HUES6 (cell line): ENCODE measurements at regions not wholly inside any gene's neighbourhood (a gene's known extent, or its start where the extent isn't known, plus 50 kb on each side); places are given as distances from the start of the nearest gene placed in this dataset.

Experiments
- H3K27ac ChIP-seq: 2 replicates; pipeline ENCODE4 v1.7.0; 2013; ENCODE audit warnings: low read depth, mild to moderate bottlenecking, low read length, inconsistent platforms
- H3K27me3 ChIP-seq: 2 replicates; pipeline ENCODE4 v1.6.1; 2013; ENCODE audit warnings: low read length; ENCODE audit not compliant: control insufficient read depth, insufficient read depth
- H3K36me3 ChIP-seq: 2 replicates; pipeline ENCODE4 v1.6.1; 2013; ENCODE audit warnings: low read length; ENCODE audit not compliant: control insufficient read depth, insufficient read depth
- H3K4me1 ChIP-seq: 2 replicates; pipeline ENCODE4 v1.6.1; 2013; ENCODE audit warnings: low read length; ENCODE audit not compliant: control insufficient read depth, insufficient read depth
- H3K4me3 ChIP-seq: 2 replicates; pipeline ENCODE4 v1.5.1; 2013; ENCODE audit warnings: low read depth, low read length
- H3K9ac ChIP-seq: one replicate; pipeline ENCODE4 v1.6.1; 2013; ENCODE audit warnings: mild to moderate bottlenecking, low read length
- H3K9me3 ChIP-seq: 2 replicates; pipeline ENCODE4 v1.6.1; 2013; ENCODE audit warnings: low read depth, low read length; ENCODE audit not compliant: control insufficient read depth, insufficient read depth

DNA sequence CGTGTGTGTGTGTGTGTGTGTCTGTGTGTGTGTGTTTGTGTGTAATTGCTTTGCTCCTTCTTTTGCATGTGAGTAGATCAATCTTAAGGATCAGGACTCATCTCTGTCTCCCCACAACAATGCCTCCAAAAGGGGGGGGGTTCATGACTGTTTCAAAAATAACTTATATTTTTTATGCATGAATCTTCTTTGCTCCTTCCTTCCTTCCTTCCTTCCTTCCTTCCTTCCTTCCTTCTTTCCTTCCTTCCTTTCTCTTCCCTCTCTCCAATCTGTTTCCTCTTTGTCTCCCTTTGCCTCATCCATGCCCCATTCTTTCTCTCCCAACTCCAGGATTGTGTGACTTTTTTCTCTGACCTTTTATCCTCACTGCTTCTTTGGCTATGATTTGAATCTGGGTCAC is 126.4 kb upstream of the OSMR start:
- Histone ChIP-seq H3K36me3 (no peaks in the 10 kb centered on the region), H3K9me3 (no peaks in the 10 kb centered on the region), H3K27me3 (no peaks in the 10 kb centered on the region), H3K27ac (no peak overlapping the region), H3K4me1 (peaks cover 12% of the 10 kb centered on the region; the same call in 1 of the 2 replicates), H3K9ac (no peak overlapping the region), H3K4me3 (no peak overlapping the region)

DNA sequence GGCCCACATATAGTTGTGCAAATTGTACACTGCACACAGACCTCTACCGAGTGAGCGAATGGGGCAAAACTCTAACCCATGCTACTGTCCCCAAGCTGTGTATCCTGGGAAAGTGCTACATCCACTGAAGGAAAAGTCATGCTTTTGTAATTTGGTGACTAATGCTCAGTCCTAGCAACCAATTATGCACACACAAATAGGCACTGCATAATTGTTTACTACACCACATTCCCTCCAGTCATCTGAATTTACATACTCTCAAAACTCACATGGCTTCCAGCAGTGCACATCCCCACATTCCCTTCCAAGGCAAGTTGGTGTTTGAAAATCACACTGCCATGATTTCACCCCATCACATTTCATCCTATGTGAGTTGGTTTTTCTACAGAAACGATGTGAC is 125.9 kb upstream of the OSMR start:
- H3K9ac ChIP-seq: no peak overlapping the region
- peaks cover 17% of the 10 kb centered on the region; the same call in 1 of the 2 replicates for H3K4me1 ChIP-seq
- H3K4me3 ChIP-seq: no peak overlapping the region
- no peaks in the 10 kb centered on the region for H3K9me3 ChIP-seq
- H3K27me3 ChIP-seq: no peaks in the 10 kb centered on the region
- no peaks in the 10 kb centered on the region for H3K36me3 ChIP-seq
- H3K27ac ChIP-seq: no peak overlapping the region

DNA sequence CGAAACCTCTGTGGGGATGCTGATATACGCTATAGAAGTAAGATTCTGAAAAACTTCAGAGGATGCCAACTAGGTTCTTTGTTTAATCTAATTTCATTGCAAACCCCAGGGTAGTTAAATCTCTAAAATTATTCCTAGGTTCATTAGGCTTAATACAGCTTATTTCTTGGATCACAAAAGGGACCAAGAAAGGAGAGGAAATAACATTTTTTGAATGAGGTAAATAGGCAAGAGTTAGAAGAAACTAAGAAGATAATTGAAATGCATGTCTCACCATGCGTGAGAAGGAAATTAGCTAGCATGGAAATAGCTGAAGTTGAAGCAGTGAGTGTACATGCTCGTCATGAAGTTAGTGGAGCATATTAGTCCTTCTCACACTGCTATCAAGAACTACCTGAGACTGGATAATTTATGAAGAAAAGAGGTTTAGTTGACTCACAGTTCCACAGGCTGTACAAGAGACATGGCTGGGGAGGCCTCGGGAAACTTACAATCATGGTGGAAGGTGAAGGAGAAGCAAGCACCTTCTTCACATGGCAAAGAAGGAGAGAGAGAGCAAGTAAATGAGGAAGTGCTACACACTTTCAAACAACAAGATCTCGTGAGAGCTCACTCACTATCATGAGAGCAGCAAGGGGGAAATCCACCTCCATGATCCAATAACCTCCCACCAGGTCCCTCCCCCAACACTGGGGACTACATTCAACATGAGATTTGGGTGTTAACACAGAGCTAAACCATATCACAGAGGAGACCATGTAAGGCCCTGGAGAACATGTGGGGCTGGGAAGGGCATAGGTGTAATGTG is 125.1 kb upstream of the OSMR start:
- Histone ChIP-seq H3K27ac (no peak overlapping the region), H3K27me3 (no peaks in the 10 kb centered on the region), H3K4me3 (no peak overlapping the region), H3K36me3 (no peaks in the 10 kb centered on the region), H3K9ac (no peak overlapping the region), H3K4me1 (peaks cover 25% of the 10 kb centered on the region; the same call in 1 of the 2 replicates), H3K9me3 (no peaks in the 10 kb centered on the region)

DNA sequence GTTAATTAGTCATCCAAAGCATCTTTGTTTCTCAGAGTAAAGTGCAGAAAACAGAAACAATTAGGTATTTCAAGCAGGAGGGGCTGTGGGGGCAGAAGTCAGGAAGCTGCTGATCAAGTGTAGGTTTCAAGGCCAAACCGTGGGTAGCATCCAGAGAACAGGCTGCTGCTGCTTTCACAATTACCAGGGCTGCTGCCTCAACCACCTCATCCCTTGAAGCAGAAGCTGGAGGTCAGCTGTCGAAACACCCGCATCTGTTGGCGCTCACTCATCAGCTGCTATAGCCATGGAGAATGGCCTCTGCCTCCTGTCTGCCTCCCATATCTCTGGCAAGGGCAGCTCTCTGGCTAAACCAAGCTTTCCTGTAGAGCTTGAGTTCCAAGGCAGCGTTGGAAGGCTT is 122.9 kb upstream of the OSMR start:
- Histone ChIP-seq H3K36me3 (no peaks in the 10 kb centered on the region), H3K9ac (no peak overlapping the region), H3K27ac (no peak overlapping the region), H3K9me3 (no peaks in the 10 kb centered on the region), H3K4me3 (no peak overlapping the region), H3K4me1 (peaks cover 27% of the 10 kb centered on the region; the same call in 1 of the 2 replicates), H3K27me3 (no peaks in the 10 kb centered on the region)

GRCh38 chr5:38723426-38723825 is 122.4 kb upstream of the OSMR start:
- no peak overlapping the region for H3K9ac ChIP-seq
- no peaks in the 10 kb centered on the region for H3K9me3 ChIP-seq
- no peak overlapping the region for H3K27ac ChIP-seq
- H3K4me3 ChIP-seq: no peak overlapping the region
- H3K27me3 ChIP-seq: no peaks in the 10 kb centered on the region
- no peaks in the 10 kb centered on the region for H3K36me3 ChIP-seq
- H3K4me1 ChIP-seq: peaks cover 27% of the 10 kb centered on the region; the same call in 1 of the 2 replicates

DNA sequence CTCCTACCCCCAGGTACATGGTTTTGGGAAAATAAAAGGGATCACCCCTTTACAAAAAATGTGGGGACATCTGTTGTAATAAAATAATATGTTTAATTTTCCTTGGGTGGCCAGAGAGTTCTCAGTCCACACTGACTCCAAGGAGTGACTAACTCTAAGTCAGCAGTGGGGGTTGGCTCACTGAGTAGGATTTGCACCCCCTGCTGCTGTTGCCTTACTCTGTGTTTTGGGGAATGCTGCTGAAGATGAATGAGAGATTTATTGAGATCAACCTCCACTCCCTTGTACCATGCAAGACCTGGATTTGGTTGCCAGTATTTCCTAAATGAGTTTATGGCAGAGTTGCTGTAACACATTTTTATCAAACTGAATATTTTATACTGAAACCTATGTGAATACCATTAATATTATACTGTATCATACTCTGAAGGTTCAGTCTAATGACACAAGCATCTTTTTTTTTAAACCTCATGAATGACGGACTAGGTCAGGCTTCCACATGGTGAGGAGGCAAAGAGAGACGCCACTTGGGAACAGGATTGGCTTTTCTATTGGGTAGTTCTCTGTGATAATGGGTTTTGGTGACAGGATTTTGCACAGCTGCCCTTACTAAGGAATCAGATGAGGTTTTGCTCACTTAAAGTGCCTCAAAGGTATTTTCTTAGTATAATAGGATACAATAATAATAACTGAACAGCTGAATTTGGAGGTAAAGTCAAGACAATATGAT is 121.3 kb upstream of the OSMR start:
- Histone ChIP-seq H3K27ac (no peak overlapping the region), H3K36me3 (no peaks in the 10 kb centered on the region), H3K4me1 (peaks cover 20% of the 10 kb centered on the region; the same call in 1 of the 2 replicates), H3K9me3 (no peaks in the 10 kb centered on the region), H3K4me3 (no peak overlapping the region), H3K9ac (no peak overlapping the region), H3K27me3 (no peaks in the 10 kb centered on the region)

DNA sequence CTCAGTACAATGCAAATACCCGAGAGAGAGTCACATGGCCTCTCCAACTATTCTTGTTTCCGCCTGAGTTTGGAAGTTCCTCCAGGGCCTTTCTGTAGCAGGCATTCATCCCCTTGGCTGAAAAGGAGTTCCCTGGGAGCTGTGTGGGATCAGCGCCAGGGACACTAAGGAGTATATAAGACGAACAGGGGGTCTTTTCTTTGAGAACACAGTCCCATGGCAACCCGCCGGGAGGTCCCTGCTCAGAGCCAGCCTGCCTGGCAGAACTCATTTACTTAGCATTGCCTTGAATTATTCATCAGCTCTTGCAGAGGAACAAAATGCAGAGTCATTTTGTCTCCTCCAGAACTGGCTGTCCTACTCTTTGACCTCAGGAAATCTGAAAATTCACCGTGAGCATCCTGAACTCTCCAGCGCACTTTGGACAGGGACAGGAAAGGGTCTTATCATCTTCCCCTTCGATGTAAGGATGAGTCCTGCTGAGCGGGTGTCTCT is 120.4 kb upstream of the OSMR start:
- Histone ChIP-seq H3K4me3 (no peak overlapping the region), H3K9me3 (no peaks in the 10 kb centered on the region), H3K36me3 (no peaks in the 10 kb centered on the region), H3K27me3 (no peaks in the 10 kb centered on the region), H3K4me1 (peaks cover 15% of the 10 kb centered on the region; the same call in 1 of the 2 replicates), H3K9ac (no peak overlapping the region), H3K27ac (no peak overlapping the region)

GRCh38 chr5:38726279-38726678 is 119.5 kb upstream of the OSMR start:
- Histone ChIP-seq H3K27ac (no peak overlapping the region), H3K4me1 (peaks cover 15% of the 10 kb centered on the region; the same call in 1 of the 2 replicates), H3K36me3 (no peaks in the 10 kb centered on the region), H3K9me3 (no peaks in the 10 kb centered on the region), H3K27me3 (no peaks in the 10 kb centered on the region), H3K9ac (no peak overlapping the region), H3K4me3 (no peak overlapping the region)

DNA sequence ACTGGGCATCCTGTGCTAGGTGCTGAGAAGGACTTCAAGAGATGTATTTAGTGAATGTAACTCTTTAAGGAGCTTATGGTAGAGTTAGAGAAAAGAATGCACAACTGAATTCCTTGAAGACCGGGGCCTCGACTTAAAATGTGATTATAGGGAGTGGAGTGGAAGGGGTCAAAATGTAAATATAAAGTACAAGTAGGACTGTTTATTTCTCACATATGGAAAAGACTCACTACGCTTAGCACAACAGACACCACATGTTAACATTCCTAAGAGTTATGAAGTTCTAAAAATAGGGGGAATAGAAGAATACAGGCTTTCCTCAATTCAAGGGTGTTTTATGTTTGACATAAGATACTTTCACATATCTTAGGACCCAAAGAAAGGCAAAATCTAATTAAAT is 117.8 kb upstream of the OSMR start:
- Histone ChIP-seq H3K9me3 (no peaks in the 10 kb centered on the region), H3K4me1 (peaks cover 15% of the 10 kb centered on the region; the same call in 1 of the 2 replicates), H3K27me3 (no peaks in the 10 kb centered on the region), H3K36me3 (no peaks in the 10 kb centered on the region), H3K27ac (no peak overlapping the region), H3K4me3 (no peak overlapping the region), H3K9ac (no peak overlapping the region)

DNA sequence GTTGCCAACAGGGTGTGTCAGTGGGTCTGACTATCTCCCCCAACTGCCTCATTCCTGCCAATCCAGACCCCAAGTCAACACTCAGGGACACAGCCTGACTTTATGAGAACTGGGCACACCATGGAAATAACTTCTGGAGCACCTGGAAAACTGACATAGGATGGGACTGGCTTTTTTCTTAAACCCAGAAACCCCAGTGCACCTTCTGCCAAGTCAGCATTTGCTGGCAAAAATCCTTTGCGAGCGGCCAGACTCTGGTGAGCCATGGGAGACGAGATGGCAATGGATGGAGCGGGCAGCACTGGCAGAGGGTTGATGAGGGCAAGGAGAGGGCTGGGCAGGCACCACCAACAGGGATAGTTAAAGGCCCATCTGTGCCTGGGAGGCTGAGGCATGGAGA is 114.4 kb upstream of the OSMR start:
- Histone ChIP-seq H3K4me1 (no peaks in the 10 kb centered on the region), H3K27me3 (no peaks in the 10 kb centered on the region), H3K4me3 (no peak overlapping the region), H3K36me3 (no peaks in the 10 kb centered on the region), H3K9ac (no peak overlapping the region), H3K27ac (no peak overlapping the region), H3K9me3 (no peaks in the 10 kb centered on the region)

- H3K36me3 ChIP-seq: no peaks in the 10 kb centered on the region
- no peaks in the 10 kb centered on the region for H3K4me1 ChIP-seq
- no peaks in the 10 kb centered on the region for H3K27me3 ChIP-seq
- H3K4me3 ChIP-seq: no peak overlapping the region
- no peak overlapping the region for H3K9ac ChIP-seq
- no peak overlapping the region for H3K27ac ChIP-seq
- no peaks in the 10 kb centered on the region for H3K9me3 ChIP-seq
Observed at GRCh38 chr5:38734353-38734752, 111.5 kb upstream of the OSMR start.
